HCT116 (cell line): ENCODE measurements at regions not wholly inside any gene's neighbourhood (a gene's known extent, or its start where the extent isn't known, plus 50 kb on each side); places are given as distances from the start of the nearest gene placed in this dataset.

Experiments used
- ATAC-seq: fragments of 200-7000 bp; cut with Tn5 transposase; 2 replicates; pipeline ENCODE4 v1.9.1; 2020; ENCODE audit warnings: mild to moderate bottlenecking, moderate library complexity
- BruUV-seq: library from RNA; stranded (reverse); fragments of 400-500 nt; replicated peaks from 2 replicates; lab custom pipeline; 2021; lab: Mats Ljungman, UMichigan
- CTCF ChIA-PET: fragments of 300-600 bp; sonication (Branson Sonifier 250); formaldehyde crosslinking; loops from one replicate; lab custom pipeline; 2021; ENCODE audit warnings: antibody characterized with exemption; lab: Charles Lee
- POLR2A ChIA-PET: fragments of 300-600, 350-600 bp; sonication (Branson Sonifier 250); formaldehyde crosslinking; loops from one replicate; lab custom pipeline; 2021; ENCODE audit warnings: antibody characterized with exemption; lab: Charles Lee
- RAD21 ChIA-PET, 2 experiments: fragments of 300-600 bp; sonication (Branson Sonifier 250); formaldehyde crosslinking; loops; one replicate each; lab custom pipeline; 2023; ENCODE audit warnings: low total read pairs in 2 of 2; ENCODE audit not compliant: uncharacterized antibody in 2 of 2, unreplicated experiment in 2 of 2, low non-redundant PET in 1 of 2; lab: Charles Lee
- DNase-seq: peaks from one replicate; pipeline ENCODE4 v3.0.0-alpha.2; 2010; ENCODE audit warnings: low read depth, low spot score
- H2AFZ ChIP-seq: fragments of 200-600 bp; shearing (Covaris generic), sonication (generic); 2 replicates; pipeline ENCODE4 v1.6.1; 2017; ENCODE audit warnings: low read depth, mixed run types, mixed read lengths, antibody characterized with exemption, low read length; ENCODE audit not compliant: poor library complexity, severe bottlenecking
- H3K27ac ChIP-seq: 2 replicates; pipeline ENCODE4 v1.5.1; 2012; ENCODE audit warnings: low read depth, low read length
- H3K27me3 ChIP-seq: fragments of 200-600 bp; sonication (generic); 2 replicates; pipeline ENCODE4 v1.6.1; 2016; ENCODE audit warnings: mixed run types, low read length, mixed read lengths; ENCODE audit not compliant: insufficient read depth
- H3K36me3 ChIP-seq, 2 experiments: fragments of 200-500 bp in 1 of 2; fragments of 200-600 bp in 1 of 2; sonication (Bioruptor generic) in 1 of 2; sonication (generic) in 1 of 2; 2 replicates each; pipeline versions ENCODE4 v1.5.1 to v1.6.1; 2014 to 2016; ENCODE audit warnings: low read length in 2 of 2, inconsistent platforms in 1 of 2, mixed read lengths in 1 of 2, mixed run types in 1 of 2; ENCODE audit not compliant: insufficient read depth in 2 of 2, control insufficient read depth in 1 of 2
- H3K4me1 ChIP-seq, 2 experiments: fragments of 200-600 bp in 1 of 2; sonication (generic) in 1 of 2; 2 replicates each; pipeline versions ENCODE4 v1.5.1 to v1.6.1; 2012 to 2017; ENCODE audit warnings: low read length in 2 of 2, inconsistent platforms in 1 of 2, mild to moderate bottlenecking in 1 of 2, mixed read lengths in 1 of 2, mixed run types in 1 of 2, moderate library complexity in 1 of 2; ENCODE audit not compliant: insufficient read depth in 2 of 2, control insufficient read depth in 1 of 2
- H3K4me2 ChIP-seq: fragments of 200-600 bp; sonication (generic); 2 replicates; pipeline ENCODE4 v1.6.1; 2017; ENCODE audit warnings: mixed run types, low read length, mixed read lengths
- H3K4me3 ChIP-seq, 2 experiments: fragments of 200-600 bp in 1 of 2; sonication (generic) in 1 of 2; replicated peaks in 1 of 2; 2 replicates each; pipeline ENCODE4 v1.5.1; 2011 to 2016; ENCODE audit warnings: low read length in 2 of 2, control low read depth in 1 of 2, low read depth in 1 of 2, mild to moderate bottlenecking in 1 of 2, mixed read lengths in 1 of 2, mixed run types in 1 of 2
- H3K79me2 ChIP-seq: fragments of 200-600 bp; sonication (generic); 2 replicates; pipeline ENCODE4 v1.6.1; 2017; ENCODE audit warnings: mild to moderate bottlenecking, mixed run types, low read length, moderate library complexity, mixed read lengths; ENCODE audit not compliant: insufficient read depth
- H3K9ac ChIP-seq: fragments of 200-600 bp; sonication (generic); 2 replicates; pipeline ENCODE4 v1.6.1; 2016; ENCODE audit warnings: low read length, mixed read lengths
- H3K9me2 ChIP-seq: fragments of 200-600 bp; sonication (generic), shearing (Covaris generic); 2 replicates; pipeline ENCODE4 v1.6.1; 2017; ENCODE audit warnings: mixed run types, mild to moderate bottlenecking, moderate library complexity; ENCODE audit not compliant: insufficient read depth
- H3K9me3 ChIP-seq, 2 experiments: fragments of 200-500 bp in 1 of 2; fragments of 200-600 bp in 1 of 2; sonication (Bioruptor generic) in 1 of 2; sonication (generic) in 1 of 2; 2 replicates each; pipeline ENCODE4 v1.6.1; 2014 to 2017; ENCODE audit warnings: low read length in 2 of 2, mixed read lengths in 2 of 2, inconsistent platforms in 1 of 2, low read depth in 1 of 2, mild to moderate bottlenecking in 1 of 2, mixed run types in 1 of 2, moderate library complexity in 1 of 2; ENCODE audit not compliant: control insufficient read depth in 1 of 2, insufficient read depth in 1 of 2
- H4K20me1 ChIP-seq: fragments of 200-600 bp; sonication (generic), shearing (Covaris generic); 2 replicates; pipeline ENCODE4 v1.6.1; 2017; ENCODE audit warnings: mixed run types, mild to moderate bottlenecking, moderate library complexity; ENCODE audit not compliant: insufficient read depth
- CEBPB ChIP-seq: IDR thresholded peaks from 2 replicates; pipeline ENCODE4 v1.6.1; 2012; ENCODE audit warnings: low read depth
- EGR1 ChIP-seq: IDR thresholded peaks from 2 replicates; pipeline ENCODE4 v1.6.1; 2012; ENCODE audit warnings: low read depth
- EZH2phosphoT487 ChIP-seq: fragments of 200-600 bp; IDR thresholded peaks from 2 replicates; pipeline ENCODE4 v1.6.1; 2018; ENCODE audit warnings: antibody characterized with exemption, borderline replicate concordance
- JUND ChIP-seq: IDR thresholded peaks from 2 replicates; pipeline ENCODE4 v1.6.1; 2012
- POLR2AphosphoS5 ChIP-seq: IDR thresholded peaks from 2 replicates; pipeline ENCODE4 v1.6.1; 2011; ENCODE audit warnings: mild to moderate bottlenecking, low read depth, low read length, moderate library complexity
- RAD21 ChIP-seq: IDR thresholded peaks from 2 replicates; pipeline ENCODE4 v1.6.1; 2012; ENCODE audit warnings: low read depth, mild to moderate bottlenecking
- SIN3A ChIP-seq: IDR thresholded peaks from 2 replicates; pipeline ENCODE4 v1.6.1; 2012; ENCODE audit warnings: low read depth
- TCF7L2 ChIP-seq: IDR thresholded peaks from 2 replicates; pipeline ENCODE4 v1.7.0; 2011; ENCODE audit warnings: borderline replicate concordance, inconsistent platforms; ENCODE audit not compliant: insufficient read depth, insufficient read length; ENCODE audit errors: extremely low read depth
- ZFX ChIP-seq: fragments of 450-650 bp; IDR thresholded peaks from 2 replicates; pipeline ENCODE4 v1.6.1; 2017
- ZNF274 ChIP-seq: fragments of 200-500 bp; sonication (Bioruptor generic); IDR thresholded peaks from 2 replicates; pipeline ENCODE4 v1.6.1; 2014; ENCODE audit warnings: mild to moderate bottlenecking, low read depth, low read length, inconsistent platforms
- intact Hi-C: fragments of 100-400 bp; cut with micrococcal nuclease; formaldehyde crosslinking; loops from 2 replicates; pipeline ENCODE4 v1.10.0; 2022
- TF ChIP-seq, protein P1 (sequence below), 3 experiments: fragments of 200-600 bp in 1 of 3; sonication (generic) in 1 of 3; IDR thresholded peaks in 2 of 3; conservative IDR thresholded peaks in 1 of 3; 2 replicates each; pipeline ENCODE4 v1.5.1; 2012 to 2017; ENCODE audit warnings: low read depth in 2 of 3, low read length in 2 of 3, antibody characterized with exemption in 1 of 3, borderline replicate concordance in 1 of 3, control low read depth in 1 of 3, mild to moderate bottlenecking in 1 of 3, mixed read lengths in 1 of 3, mixed run types in 1 of 3, moderate library complexity in 1 of 3; ENCODE audit not compliant: insufficient read depth in 1 of 3

DNA sequence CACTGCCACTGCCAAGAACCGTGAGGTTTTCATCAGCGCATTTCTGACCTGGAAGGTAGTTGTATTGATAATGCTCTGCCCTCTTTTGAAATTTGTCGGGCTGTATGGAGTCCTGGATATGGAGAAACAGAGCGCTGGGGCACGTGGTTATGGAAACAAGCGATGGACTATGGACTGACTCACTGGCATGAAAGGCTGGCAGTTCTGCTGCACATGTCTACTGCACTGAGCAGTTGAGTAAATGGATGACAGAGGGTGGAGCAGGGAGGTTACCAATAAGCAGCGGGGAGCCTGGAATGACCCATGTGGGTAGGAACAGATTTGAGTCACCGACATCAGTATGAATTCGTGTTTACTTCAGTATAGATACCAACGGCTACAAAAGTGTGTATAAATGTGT is 429.5 kb downstream of the OCA2 start:
- intact Hi-C loops, result no loop called here
- Histone ChIP-seq H3K36me3 (no peaks in the 10 kb centered on the region), H3K4me2 (no peak overlapping the region), H3K9me3 (peaks cover 9 to 46% of the 10 kb centered on the region in 2 experiments; a peak in 2 of 4 replicates), H3K4me3 (no peak overlapping the region), H3K79me2 (no peaks in the 10 kb centered on the region), H3K9ac (no peak overlapping the region), H3K27ac (no peak overlapping the region), H3K9me2 (no peaks in the 10 kb centered on the region), H4K20me1 (no peaks in the 10 kb centered on the region), H2AFZ (no peak overlapping the region), H3K4me1 (no peaks in the 10 kb centered on the region), H3K27me3 (no peaks in the 10 kb centered on the region)
- DNase-seq, result no peak
- no peak for ATAC-seq
- POLR2A ChIA-PET, result no interaction called here
- RAD21 ChIA-PET, result no interaction called here
- TF ChIP-seq TCF7L2 (no peak), ZFX (no peak), POLR2AphosphoS5 (no peak), EGR1 (no peak), ZNF274 (no peak), SIN3A (no peak), JUND (no peak), RAD21 (no peak), CEBPB (no peak), EZH2phosphoT487 (no peak)
- TF ChIP-seq, protein P1, sequence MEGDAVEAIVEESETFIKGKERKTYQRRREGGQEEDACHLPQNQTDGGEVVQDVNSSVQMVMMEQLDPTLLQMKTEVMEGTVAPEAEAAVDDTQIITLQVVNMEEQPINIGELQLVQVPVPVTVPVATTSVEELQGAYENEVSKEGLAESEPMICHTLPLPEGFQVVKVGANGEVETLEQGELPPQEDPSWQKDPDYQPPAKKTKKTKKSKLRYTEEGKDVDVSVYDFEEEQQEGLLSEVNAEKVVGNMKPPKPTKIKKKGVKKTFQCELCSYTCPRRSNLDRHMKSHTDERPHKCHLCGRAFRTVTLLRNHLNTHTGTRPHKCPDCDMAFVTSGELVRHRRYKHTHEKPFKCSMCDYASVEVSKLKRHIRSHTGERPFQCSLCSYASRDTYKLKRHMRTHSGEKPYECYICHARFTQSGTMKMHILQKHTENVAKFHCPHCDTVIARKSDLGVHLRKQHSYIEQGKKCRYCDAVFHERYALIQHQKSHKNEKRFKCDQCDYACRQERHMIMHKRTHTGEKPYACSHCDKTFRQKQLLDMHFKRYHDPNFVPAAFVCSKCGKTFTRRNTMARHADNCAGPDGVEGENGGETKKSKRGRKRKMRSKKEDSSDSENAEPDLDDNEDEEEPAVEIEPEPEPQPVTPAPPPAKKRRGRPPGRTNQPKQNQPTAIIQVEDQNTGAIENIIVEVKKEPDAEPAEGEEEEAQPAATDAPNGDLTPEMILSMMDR (IDR thresholded peaks at IDR 0.05 in 2 of 3, conservative IDR thresholded peaks at IDR 0.05 in 1 of 3; ENCODE audit: borderline replicate concordance in 1 of 3, insufficient read depth in 1 of 3, low read depth in 2 of 3, low read length in 2 of 3), result no peak
- CTCF ChIA-PET, result no interaction called here
- BruUV-seq, result no TSS peak
